ENCODE measurements at regions not wholly inside any gene's neighbourhood (a gene's known extent, or its start where the extent isn't known, plus 50 kb on each side); places are given as distances from the start of the nearest gene placed in this dataset.

GRCh38 chrX:20461002-20461401 is 194.3 kb upstream of the RPS6KA3 start (continued):
- TF ChIP-seq, protein P1, sequence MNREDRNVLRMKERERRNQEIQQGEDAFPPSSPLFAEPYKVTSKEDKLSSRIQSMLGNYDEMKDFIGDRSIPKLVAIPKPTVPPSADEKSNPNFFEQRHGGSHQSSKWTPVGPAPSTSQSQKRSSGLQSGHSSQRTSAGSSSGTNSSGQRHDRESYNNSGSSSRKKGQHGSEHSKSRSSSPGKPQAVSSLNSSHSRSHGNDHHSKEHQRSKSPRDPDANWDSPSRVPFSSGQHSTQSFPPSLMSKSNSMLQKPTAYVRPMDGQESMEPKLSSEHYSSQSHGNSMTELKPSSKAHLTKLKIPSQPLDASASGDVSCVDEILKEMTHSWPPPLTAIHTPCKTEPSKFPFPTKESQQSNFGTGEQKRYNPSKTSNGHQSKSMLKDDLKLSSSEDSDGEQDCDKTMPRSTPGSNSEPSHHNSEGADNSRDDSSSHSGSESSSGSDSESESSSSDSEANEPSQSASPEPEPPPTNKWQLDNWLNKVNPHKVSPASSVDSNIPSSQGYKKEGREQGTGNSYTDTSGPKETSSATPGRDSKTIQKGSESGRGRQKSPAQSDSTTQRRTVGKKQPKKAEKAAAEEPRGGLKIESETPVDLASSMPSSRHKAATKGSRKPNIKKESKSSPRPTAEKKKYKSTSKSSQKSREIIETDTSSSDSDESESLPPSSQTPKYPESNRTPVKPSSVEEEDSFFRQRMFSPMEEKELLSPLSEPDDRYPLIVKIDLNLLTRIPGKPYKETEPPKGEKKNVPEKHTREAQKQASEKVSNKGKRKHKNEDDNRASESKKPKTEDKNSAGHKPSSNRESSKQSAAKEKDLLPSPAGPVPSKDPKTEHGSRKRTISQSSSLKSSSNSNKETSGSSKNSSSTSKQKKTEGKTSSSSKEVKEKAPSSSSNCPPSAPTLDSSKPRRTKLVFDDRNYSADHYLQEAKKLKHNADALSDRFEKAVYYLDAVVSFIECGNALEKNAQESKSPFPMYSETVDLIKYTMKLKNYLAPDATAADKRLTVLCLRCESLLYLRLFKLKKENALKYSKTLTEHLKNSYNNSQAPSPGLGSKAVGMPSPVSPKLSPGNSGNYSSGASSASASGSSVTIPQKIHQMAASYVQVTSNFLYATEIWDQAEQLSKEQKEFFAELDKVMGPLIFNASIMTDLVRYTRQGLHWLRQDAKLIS (CRISPR knock-in tag; IDR thresholded peaks at IDR 0.05; ENCODE audit: borderline replicate concordance), result no peak
- TF ChIP-seq, protein P2, sequence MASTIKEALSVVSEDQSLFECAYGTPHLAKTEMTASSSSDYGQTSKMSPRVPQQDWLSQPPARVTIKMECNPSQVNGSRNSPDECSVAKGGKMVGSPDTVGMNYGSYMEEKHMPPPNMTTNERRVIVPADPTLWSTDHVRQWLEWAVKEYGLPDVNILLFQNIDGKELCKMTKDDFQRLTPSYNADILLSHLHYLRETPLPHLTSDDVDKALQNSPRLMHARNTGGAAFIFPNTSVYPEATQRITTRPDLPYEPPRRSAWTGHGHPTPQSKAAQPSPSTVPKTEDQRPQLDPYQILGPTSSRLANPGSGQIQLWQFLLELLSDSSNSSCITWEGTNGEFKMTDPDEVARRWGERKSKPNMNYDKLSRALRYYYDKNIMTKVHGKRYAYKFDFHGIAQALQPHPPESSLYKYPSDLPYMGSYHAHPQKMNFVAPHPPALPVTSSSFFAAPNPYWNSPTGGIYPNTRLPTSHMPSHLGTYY (CRISPR knock-in tag; IDR thresholded peaks at IDR 0.05), result no peak
- TF ChIP-seq TP53 (CRISPR knock-in tag; IDR thresholded peaks at IDR 0.05), result no peak
- no peak for TF ChIP-seq OVOL2 (CRISPR knock-in tag; IDR thresholded peaks at IDR 0.05; ENCODE audit: borderline replicate concordance)
- no peak for TF ChIP-seq CTCF (IDR thresholded peaks at IDR 0.05)

GRCh38 chrX:20459410-20460350 is 193.0 kb upstream of the RPS6KA3 start:
- Mint-ChIP-seq H3K27ac (no peak overlapping the region), H3K27me3 (ENCODE audit: low read depth) (no peaks in the 10 kb centered on the region), H3K36me3 (no peaks in the 10 kb centered on the region), H3K4me1 (peaks cover 7% of the 10 kb centered on the region), H3K9me3 (peaks cover 5% of the 10 kb centered on the region; the same call in 1 of the 2 replicates), H3K4me3 (no peak overlapping the region)
- no peak for TF ChIP-seq OVOL2 (CRISPR knock-in tag; IDR thresholded peaks at IDR 0.05; ENCODE audit: borderline replicate concordance)
- no peak for TF ChIP-seq ATF1 (CRISPR knock-in tag; IDR thresholded peaks at IDR 0.05)
- no peak for TF ChIP-seq IRF1 (CRISPR knock-in tag; IDR thresholded peaks at IDR 0.05)
- TF ChIP-seq, protein P3, sequence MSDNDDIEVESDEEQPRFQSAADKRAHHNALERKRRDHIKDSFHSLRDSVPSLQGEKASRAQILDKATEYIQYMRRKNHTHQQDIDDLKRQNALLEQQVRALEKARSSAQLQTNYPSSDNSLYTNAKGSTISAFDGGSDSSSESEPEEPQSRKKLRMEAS (CRISPR knock-in tag; IDR thresholded peaks at IDR 0.05), result no peak
- TF ChIP-seq EMX1 (CRISPR knock-in tag; IDR thresholded peaks at IDR 0.05), result no peak
- TF ChIP-seq, protein P4, sequence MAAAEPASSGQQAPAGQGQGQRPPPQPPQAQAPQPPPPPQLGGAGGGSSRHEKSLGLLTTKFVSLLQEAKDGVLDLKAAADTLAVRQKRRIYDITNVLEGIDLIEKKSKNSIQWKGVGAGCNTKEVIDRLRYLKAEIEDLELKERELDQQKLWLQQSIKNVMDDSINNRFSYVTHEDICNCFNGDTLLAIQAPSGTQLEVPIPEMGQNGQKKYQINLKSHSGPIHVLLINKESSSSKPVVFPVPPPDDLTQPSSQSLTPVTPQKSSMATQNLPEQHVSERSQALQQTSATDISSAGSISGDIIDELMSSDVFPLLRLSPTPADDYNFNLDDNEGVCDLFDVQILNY (CRISPR knock-in tag; IDR thresholded peaks at IDR 0.05), result no peak
- TF ChIP-seq ZNF416 (CRISPR knock-in tag; IDR thresholded peaks at IDR 0.05), result no peak
- no peak for TF ChIP-seq IRF2 (CRISPR knock-in tag; IDR thresholded peaks at IDR 0.05; ENCODE audit: borderline replicate concordance, low read depth)
- no peak for TF ChIP-seq TEAD1 (CRISPR knock-in tag; IDR thresholded peaks at IDR 0.05)
- no peak for TF ChIP-seq NFYB (CRISPR knock-in tag; conservative IDR thresholded peaks at IDR 0.05; ENCODE audit: low read depth)
- no peak for DNase-seq (ENCODE audit: low spot score)
- ChIA-PET CTCF (no interaction called here), POLR2A (no interaction called here)
- no peak for ATAC-seq

Measured in WTC11 (cell line).